Motor neuron (in vitro differentiated cells): ENCODE measurements at regions not wholly inside any gene's neighbourhood (a gene's known extent, or its start where the extent isn't known, plus 50 kb on each side); places are given as distances from the start of the nearest gene placed in this dataset.

Experiments used
- ATAC-seq, 8 experiments: fragments of 200-7000 bp; cut with Tn5 transposase; replicated peaks in 6 of 8; 2 replicates each; pipeline ENCODE4 v1.8.0; 2021; ENCODE audit warnings: mild to moderate bottlenecking in 8 of 8, moderate library complexity in 8 of 8
- H3K27ac ChIP-seq, 2 donors: fragments of 250-450 bp; sonication (Bioruptor Pico); 2 replicates each; pipeline ENCODE4 v1.9.0; 2021; ENCODE audit warnings: antibody characterized with exemption in 2 of 2, mild to moderate bottlenecking in 2 of 2, moderate library complexity in 1 of 2
- H3K4me1 ChIP-seq, 2 donors: fragments of 250-450 bp; sonication (Bioruptor Pico); replicated peaks in 1 of 2; 2 replicates each; pipeline ENCODE4 v1.6.1; 2021; ENCODE audit warnings: antibody characterized with exemption in 2 of 2, mild to moderate bottlenecking in 2 of 2, moderate library complexity in 1 of 2
- H3K4me3 ChIP-seq, 5 donors: fragments of 250-450 bp; sonication (Bioruptor Pico); 2 replicates each; pipeline ENCODE4 v1.9.0; 2021; ENCODE audit warnings: antibody characterized with exemption in 5 of 5, mild to moderate bottlenecking in 5 of 5, moderate library complexity in 4 of 5
- WGBS, 10 experiments: fragments of 450-650 bp; shearing (Covaris generic); methylation state at CpG; one replicate each; pipeline ENCODE4 v1.0.0; 2022; 5-methylcytosine and 5-hydroxymethylcytosine counted together
- in situ Hi-C, 9 experiments: fragments of 400-800 bp; cut with MboI; loops; one replicate each; pipeline ENCODE4 v1.15.0; 2021; ENCODE audit warnings: low sequenced_read_pairs in 9 of 9, low pct_unique_long_range_greater_than_20kb in 2 of 9; ENCODE audit not compliant: unreplicated experiment in 9 of 9

DNA sequence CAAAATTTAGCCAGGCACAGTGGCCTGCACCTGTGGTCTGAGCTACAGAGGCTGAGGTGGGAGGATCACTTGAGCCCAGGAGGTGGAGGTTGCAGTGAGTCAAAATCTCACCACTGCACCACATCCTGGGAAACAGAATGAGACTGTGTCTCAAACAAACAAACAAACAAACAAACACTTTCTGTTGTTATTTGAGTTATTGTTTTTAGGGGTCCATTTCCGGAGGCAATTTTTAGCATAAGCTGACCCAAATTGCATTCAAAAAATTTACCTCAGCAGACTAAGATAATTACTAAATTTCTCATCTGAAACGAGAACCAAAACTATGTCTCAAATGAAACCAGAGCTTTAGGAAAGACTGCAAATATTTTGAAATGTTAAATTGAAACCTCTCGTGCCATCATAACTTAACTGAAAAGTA lies 1485.1 kb downstream of the EFNA5 start:
- H3K4me3 ChIP-seq: no peak overlapping the region
- ATAC-seq: no peak
- WGBS, 10 experiments: 0 to 96% (median 79%) methylated on average over 1 to 3 of the region's 3 CpGs; no CpG with 5 or more reads in 1 of the 10 experiments
- H3K27ac ChIP-seq: no peak overlapping the region
- no peaks in the 10 kb centered on the region for H3K4me1 ChIP-seq
- in situ Hi-C loops: no loop called here

DNA sequence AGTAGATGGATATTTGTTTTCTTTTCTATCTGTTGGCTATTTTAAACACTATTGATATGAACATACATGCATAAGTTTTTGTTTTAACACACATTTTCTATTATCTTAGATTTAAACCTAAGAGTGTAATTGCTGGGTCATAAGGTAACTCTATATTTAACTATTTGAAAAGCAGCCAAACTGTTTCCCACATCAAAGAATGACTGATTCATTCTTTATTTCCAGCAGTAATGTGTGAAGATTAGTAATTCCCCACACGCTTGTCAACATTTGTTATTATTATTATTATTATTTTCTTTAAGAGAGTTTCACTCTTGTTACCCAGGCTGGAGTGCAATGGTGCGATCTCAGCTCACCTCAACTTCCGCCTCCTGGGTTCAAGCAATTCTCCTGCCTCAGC lies 1495.8 kb downstream of the EFNA5 start:
- no peaks in the 10 kb centered on the region for H3K4me1 ChIP-seq
- in situ Hi-C loops: no loop called here
- H3K27ac ChIP-seq: no peak overlapping the region
- ATAC-seq: no peak
- H3K4me3 ChIP-seq: no peak overlapping the region
- WGBS, 10 experiments: 0 to 100% (median 82%) methylated on average over 1 to 3 of the region's 3 CpGs

GRCh38 chr5:106172681-106173532 lies 1497.8 kb downstream of the EFNA5 start:
- in situ Hi-C loops: no loop called here
- Histone ChIP-seq H3K4me3 (no peak overlapping the region), H3K27ac (no peak overlapping the region), H3K4me1 (no peaks in the 10 kb centered on the region)
- 0 to 98% (median 90%) methylated on average over 1 to 7 of the region's 7 CpGs for WGBS, 10 experiments
- ATAC-seq: no peak

DNA sequence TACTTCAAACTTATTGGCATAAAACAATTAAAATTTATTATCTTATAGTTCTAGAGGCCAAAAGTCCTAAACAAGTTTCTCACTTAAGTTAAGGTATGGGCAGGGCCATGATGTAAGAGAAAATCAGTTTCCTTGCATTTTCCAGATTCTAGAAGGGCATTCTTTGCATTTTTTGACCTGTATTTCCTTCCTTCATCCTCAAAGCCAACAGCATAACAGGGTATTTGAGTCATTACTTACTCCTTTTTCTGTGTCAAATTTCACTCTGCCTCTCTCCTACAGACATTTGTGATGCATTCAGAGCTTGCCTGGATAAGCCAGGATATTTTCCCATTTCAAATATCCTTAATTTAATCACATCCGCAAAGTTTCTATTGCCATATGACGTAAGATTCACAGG lies 1499.0 kb downstream of the EFNA5 start:
- no peak for ATAC-seq
- no peak overlapping the region for H3K27ac ChIP-seq

GRCh38 chr5:106171132-106171531 lies 1499.6 kb downstream of the EFNA5 start:
- no peak for ATAC-seq
- Histone ChIP-seq H3K4me3 (no peak overlapping the region), H3K4me1 (no peaks in the 10 kb centered on the region), H3K27ac (no peak overlapping the region)
- in situ Hi-C loops: no loop called here

More for the DNA sequence above, 1499.0 kb downstream of the EFNA5 start:
- H3K4me1 ChIP-seq: no peaks in the 10 kb centered on the region
- in situ Hi-C loops: no loop called here
- WGBS, 10 experiments: 27 to 100% (median 85%) methylated on average over 2 of the region's 2 CpGs; no CpG with 5 or more reads in 2 of the 10 experiments
- no peak overlapping the region for H3K4me3 ChIP-seq

GRCh38 chr5:106167766-106168165 lies 1503.0 kb downstream of the EFNA5 start:
- no peak overlapping the region for H3K4me3 ChIP-seq
- WGBS, 10 experiments: 0 to 100% (median 84%) methylated on average over 1 of the region's 1 CpG
- no peak for ATAC-seq
- H3K4me1 ChIP-seq: no peaks in the 10 kb centered on the region
- H3K27ac ChIP-seq: no peak overlapping the region
- in situ Hi-C loops: no loop called here

DNA sequence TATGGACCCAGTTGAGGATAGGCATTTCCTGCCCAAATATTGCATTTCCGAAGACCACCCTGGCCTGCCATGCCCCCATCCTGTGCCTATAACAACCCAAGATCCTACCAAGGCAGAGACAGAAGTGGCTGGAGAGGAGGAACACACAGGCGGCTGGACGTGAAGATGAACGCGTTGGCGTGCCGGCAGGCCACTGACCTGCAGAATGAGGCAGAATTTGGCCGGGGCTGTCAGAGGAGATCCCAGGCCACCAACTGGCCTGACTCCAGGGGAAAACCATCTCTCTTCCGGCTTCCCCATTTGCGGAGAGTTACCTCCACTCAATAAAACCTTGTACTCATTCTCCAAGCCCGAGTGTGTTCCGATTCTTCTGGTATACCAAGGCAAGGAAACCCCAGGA lies 1507.5 kb downstream of the EFNA5 start:
- Histone ChIP-seq H3K4me1 (no peaks in the 10 kb centered on the region), H3K27ac (no peak overlapping the region), H3K4me3 (no peak overlapping the region)
- 39 to 100% (median 94%) methylated on average over 1 to 11 of the region's 12 CpGs; no CpG with 5 or more reads in 2 of the 10 experiments for WGBS, 10 experiments
- in situ Hi-C loops: no loop called here
- no peak for ATAC-seq

DNA sequence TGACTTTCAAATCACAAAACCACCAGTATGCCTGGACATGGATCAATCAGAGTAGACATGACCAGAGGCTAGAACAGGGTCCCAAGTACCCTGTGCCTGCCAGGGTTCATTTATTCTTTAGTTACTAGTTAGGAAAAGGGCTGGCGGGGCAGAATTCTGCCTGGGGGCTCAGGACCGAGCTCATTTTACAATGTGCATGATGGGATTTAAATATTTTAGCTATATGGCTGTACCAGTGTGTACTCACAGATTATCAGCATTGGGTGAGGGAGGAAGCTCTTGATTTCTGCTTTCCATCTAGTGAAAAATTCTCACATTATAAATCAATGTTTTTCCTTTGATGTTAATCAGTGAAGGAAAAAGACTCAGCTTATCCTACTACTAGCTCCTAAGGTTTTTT lies 1511.1 kb downstream of the EFNA5 start:
- no peak overlapping the region for H3K4me3 ChIP-seq
- peak in 1 of 8 experiments; percentile 97 for ATAC-seq
- H3K4me1 ChIP-seq: no peaks in the 10 kb centered on the region
- in situ Hi-C loops: no loop called here
- H3K27ac ChIP-seq: no peak overlapping the region
- 20 to 100% (median 74%) methylated on average over 1 to 2 of the region's 2 CpGs; no CpG with 5 or more reads in 3 of the 10 experiments for WGBS, 10 experiments

DNA sequence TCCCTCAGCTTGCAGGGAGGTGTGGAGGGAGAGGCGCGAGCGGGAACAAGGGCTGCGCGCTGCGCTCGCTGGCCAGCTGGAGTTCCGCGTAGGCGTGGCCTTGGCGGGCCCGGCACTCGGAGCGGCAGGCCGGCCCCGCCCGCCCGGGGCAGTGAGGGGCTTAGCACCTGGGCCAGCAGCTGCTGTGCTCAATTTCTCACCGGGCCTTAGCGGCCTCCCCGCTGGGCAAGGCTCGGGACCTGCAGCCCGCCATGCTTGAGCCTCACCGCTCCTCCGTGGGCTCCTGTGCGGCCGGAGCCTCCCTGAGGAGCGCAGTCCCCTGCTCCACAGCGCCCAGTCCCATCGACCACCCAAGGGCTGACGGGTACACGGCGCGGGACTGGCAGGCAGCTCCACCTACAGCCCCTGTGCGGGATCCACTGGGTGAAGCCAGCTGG lies 1516.4 kb downstream of the EFNA5 start:
- no peak overlapping the region for H3K27ac ChIP-seq
- in situ Hi-C loops: no loop called here
- no peaks in the 10 kb centered on the region for H3K4me1 ChIP-seq
- ATAC-seq: no peak
- H3K4me3 ChIP-seq: no peak overlapping the region
- WGBS, 10 experiments: 76 to 100% (median 97%) methylated on average over 1 to 7 of the region's 35 CpGs; no CpG with 5 or more reads in 7 of the 10 experiments

- Histone ChIP-seq H3K27ac (no peak overlapping the region), H3K4me3 (no peak overlapping the region), H3K4me1 (no peaks in the 10 kb centered on the region)
- 0 to 100% (median 50%) methylated on average over 1 of the region's 1 CpG; no CpG with 5 or more reads in 4 of the 10 experiments for WGBS, 10 experiments
- in situ Hi-C loops: no loop called here
- no peak for ATAC-seq
Measured at GRCh38 chr5:106152569-106152968, 1518.2 kb downstream of the EFNA5 start.

DNA sequence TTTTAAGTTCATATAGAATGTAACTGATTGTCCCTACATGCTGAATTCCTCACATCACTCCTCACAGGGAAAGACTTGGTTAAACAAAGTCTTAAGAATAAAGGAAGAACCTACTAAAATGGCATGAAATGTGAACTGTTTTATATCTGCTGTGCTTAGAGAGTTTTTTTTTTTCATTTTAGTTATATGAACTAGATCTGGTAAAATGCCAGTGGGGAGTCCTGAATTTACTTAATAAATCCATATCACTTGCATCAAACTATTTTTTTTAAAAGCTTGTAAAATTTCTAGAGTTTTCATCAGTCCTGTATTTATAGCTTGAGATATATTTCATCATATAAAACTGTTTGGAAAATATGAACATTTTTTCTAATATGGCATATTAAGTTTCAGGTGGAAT lies 1528.6 kb downstream of the EFNA5 start:
- Histone ChIP-seq H3K4me3 (no peak overlapping the region), H3K4me1 (no peaks in the 10 kb centered on the region), H3K27ac (no peak overlapping the region)
- ATAC-seq: no peak
- in situ Hi-C loops: no loop called here

GRCh38 chr5:106140101-106140500 lies 1530.6 kb downstream of the EFNA5 start:
- ATAC-seq: no peak
- H3K27ac ChIP-seq: no peak overlapping the region
- in situ Hi-C loops: no loop called here
- WGBS, 10 experiments: 0 to 100% (median 81%) methylated on average over 1 to 2 of the region's 2 CpGs
- H3K4me1 ChIP-seq: no peaks in the 10 kb centered on the region
- no peak overlapping the region for H3K4me3 ChIP-seq

GRCh38 chr5:106136061-106136460 lies 1534.7 kb downstream of the EFNA5 start:
- in situ Hi-C loops: no loop called here
- Histone ChIP-seq H3K4me1 (no peaks in the 10 kb centered on the region), H3K27ac (no peak overlapping the region), H3K4me3 (no peak overlapping the region)
- no peak for ATAC-seq
- 43 to 100% (median 80%) methylated on average over 1 to 2 of the region's 2 CpGs; no CpG with 5 or more reads in 1 of the 10 experiments for WGBS, 10 experiments

DNA sequence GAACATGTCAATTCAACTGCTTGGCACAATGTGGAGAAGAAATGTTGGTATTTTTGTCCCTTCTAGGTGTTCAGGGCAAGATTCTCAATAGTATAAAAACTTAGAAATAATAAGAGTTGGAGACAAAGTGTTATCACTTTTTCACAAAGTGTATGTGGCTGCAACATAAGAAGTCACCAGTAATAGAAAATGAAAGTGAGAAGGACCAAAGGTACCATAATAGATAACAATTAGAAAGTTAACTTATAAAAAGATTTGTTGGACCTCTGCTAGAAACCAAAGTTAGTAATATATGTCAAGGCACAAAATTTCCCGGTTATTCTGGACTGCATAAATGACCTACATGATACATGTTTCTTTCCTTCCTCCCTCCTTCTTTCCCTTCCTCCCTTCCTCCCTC lies 1535.3 kb downstream of the EFNA5 start:
- WGBS, 10 experiments: 29 to 100% (median 73%) methylated on average over 1 of the region's 1 CpG; no CpG with 5 or more reads in 4 of the 10 experiments
- in situ Hi-C loops: no loop called here
- no peak overlapping the region for H3K27ac ChIP-seq
- no peaks in the 10 kb centered on the region for H3K4me1 ChIP-seq
- no peak overlapping the region for H3K4me3 ChIP-seq
- no peak for ATAC-seq
